PC-9 (cell line): ENCODE measurements at regions not wholly inside any gene's neighbourhood (a gene's known extent, or its start where the extent isn't known, plus 50 kb on each side); places are given as distances from the start of the nearest gene placed in this dataset.

Experiments
- BruUV-seq: library from RNA; stranded (reverse); fragments of 400-500 nt; replicated peaks from 2 replicates; lab custom pipeline; 2021; lab: Mats Ljungman, UMichigan
- CTCF ChIA-PET: fragments of 300-600 bp; sonication (Branson Sonifier 250); formaldehyde crosslinking; loops from one replicate; lab custom pipeline; 2022; ENCODE audit warnings: antibody characterized with exemption; lab: Charles Lee
- POLR2A ChIA-PET: fragments of 300-600 bp; sonication (Branson Sonifier 250); formaldehyde crosslinking; loops from one replicate; lab custom pipeline; 2022; ENCODE audit warnings: antibody characterized with exemption; ENCODE audit not compliant: unreplicated experiment; lab: Charles Lee
- DNase-seq, 2 experiments: peaks; one replicate each; pipeline versions ENCODE4 v3.0.0 to v3.0.0-alpha.2; 2015 to 2022; ENCODE audit warnings: mixed read lengths in 1 of 2
- H2AFZ ChIP-seq: fragments of 200-600 bp; sonication (generic); 2 replicates; pipeline ENCODE4 v1.8.1; 2017; ENCODE audit warnings: antibody characterized with exemption
- H3F3A ChIP-seq: fragments of 200-600 bp; sonication (generic); 2 replicates; pipeline ENCODE4 v1.8.1; 2017; ENCODE audit warnings: antibody characterized with exemption, mild to moderate bottlenecking, low read depth; ENCODE audit not compliant: insufficient read depth
- H3K27ac ChIP-seq: fragments of 200-600 bp; sonication (generic); 2 replicates; pipeline ENCODE4 v1.6.1; 2016; ENCODE audit warnings: mixed run types
- H3K27me3 ChIP-seq: fragments of 200-600 bp; sonication (generic); 2 replicates; pipeline ENCODE4 v1.6.1; 2016; ENCODE audit warnings: low read depth, mixed run types; ENCODE audit not compliant: insufficient read depth
- H3K36me3 ChIP-seq: fragments of 200-600 bp; sonication (generic); 2 replicates; pipeline ENCODE4 v1.6.1; 2016; ENCODE audit warnings: low read depth, mixed run types
- H3K4me1 ChIP-seq: fragments of 200-600 bp; sonication (generic); replicated peaks from 2 replicates; pipeline ENCODE4 v1.6.1; 2016; ENCODE audit warnings: mixed run types; ENCODE audit not compliant: insufficient read depth
- H3K4me2 ChIP-seq: fragments of 200-600 bp; sonication (generic); 2 replicates; pipeline ENCODE4 v1.6.1; 2017; ENCODE audit warnings: mixed run types
- H3K4me3 ChIP-seq: fragments of 200-600 bp; sonication (generic); 2 replicates; pipeline ENCODE4 v1.6.1; 2016; ENCODE audit warnings: mixed run types
- H3K79me2 ChIP-seq: fragments of 200-600 bp; sonication (generic); 2 replicates; pipeline ENCODE4 v1.6.1; 2017; ENCODE audit warnings: low read depth, mixed run types
- H3K9me2 ChIP-seq: fragments of 200-600 bp; sonication (generic); 2 replicates; pipeline ENCODE4 v1.8.1; 2017; ENCODE audit warnings: mild to moderate bottlenecking; ENCODE audit not compliant: insufficient read depth
- H3K9me3 ChIP-seq: fragments of 200-600 bp; sonication (generic); 2 replicates; pipeline ENCODE4 v1.8.1; 2016; ENCODE audit warnings: low read depth; ENCODE audit not compliant: insufficient read depth
- H4K20me1 ChIP-seq: fragments of 200-600 bp; sonication (generic); 2 replicates; pipeline ENCODE4 v1.8.1; 2017; ENCODE audit not compliant: insufficient read depth
- CTCF ChIP-seq: fragments of 200-600 bp; sonication (generic); conservative IDR thresholded peaks from 2 replicates; pipeline ENCODE4 v1.6.1; 2017; ENCODE audit warnings: mixed run types, antibody characterized with exemption, mild to moderate bottlenecking, moderate library complexity
- EZH2 ChIP-seq: fragments of 200-600 bp; sonication (generic); IDR thresholded peaks from 2 replicates; pipeline ENCODE4 v1.8.0; 2017; ENCODE audit warnings: antibody characterized with exemption, low read depth
- intact Hi-C: fragments of 100-400 bp; cut with micrococcal nuclease; formaldehyde crosslinking; loops from one replicate; pipeline ENCODE4 v1.10.0; 2022; ENCODE audit not compliant: unreplicated experiment

- Histone ChIP-seq H3K27me3 (no peaks in the 10 kb centered on the region), H4K20me1 (no peaks in the 10 kb centered on the region), H2AFZ (no peak overlapping the region), H3K27ac (no peak overlapping the region), H3K79me2 (no peaks in the 10 kb centered on the region), H3K9me2 (no peaks in the 10 kb centered on the region), H3K4me1 (peaks cover 17% of the 10 kb centered on the region), H3K9me3 (no peaks in the 10 kb centered on the region), H3K36me3 (no peaks in the 10 kb centered on the region), H3F3A (peaks cover 13% of the 10 kb centered on the region; the same call in 1 of the 2 replicates), H3K4me3 (no peak overlapping the region), H3K4me2 (no peak overlapping the region)
- intact Hi-C loops, result no loop called here
- TF ChIP-seq CTCF (no peak), EZH2 (no peak)
- ChIA-PET CTCF (no interaction called here), POLR2A (no interaction called here)
- BruUV-seq, result no TSS peak
- no peak for DNase-seq
Observed at GRCh38 chr4:78660559-78660958, 109.0 kb downstream of the ANXA3 start.

GRCh38 chr4:78661086-78661690, 109.6 kb downstream of the ANXA3 start:
- Histone ChIP-seq H3K79me2 (no peaks in the 10 kb centered on the region), H3F3A (peaks cover 13% of the 10 kb centered on the region; the same call in 1 of the 2 replicates), H3K27ac (peak overlapping the region; percentile 67), H2AFZ (no peak overlapping the region), H3K4me2 (peak overlapping the region; percentile 69), H3K9me3 (no peaks in the 10 kb centered on the region), H4K20me1 (no peaks in the 10 kb centered on the region), H3K36me3 (no peaks in the 10 kb centered on the region), H3K9me2 (no peaks in the 10 kb centered on the region), H3K4me1 (peaks cover 17% of the 10 kb centered on the region), H3K4me3 (no peak overlapping the region), H3K27me3 (no peaks in the 10 kb centered on the region)
- intact Hi-C loops, result no loop called here
- no peak for DNase-seq
- POLR2A ChIA-PET, result interaction anchor here (0.7 kb wide), 1 partner anchor 110 kb away, joined by 5 read pairs; no protein-coding TSS in a partner anchor
- BruUV-seq, result no TSS peak
- CTCF ChIA-PET, result no interaction called here
- TF ChIP-seq CTCF (no peak), EZH2 (no peak)

- Histone ChIP-seq H3K9me2 (no peaks in the 10 kb centered on the region), H3K79me2 (no peaks in the 10 kb centered on the region), H3K9me3 (no peaks in the 10 kb centered on the region), H3K4me1 (peaks cover 17% of the 10 kb centered on the region), H3K4me2 (peak overlapping the region; percentile 69), H3K27ac (peak overlapping the region; percentile 67), H3K4me3 (no peak overlapping the region), H2AFZ (peak overlapping the region; percentile 66), H3F3A (peaks cover 13% of the 10 kb centered on the region; the same call in 1 of the 2 replicates), H3K27me3 (no peaks in the 10 kb centered on the region), H4K20me1 (no peaks in the 10 kb centered on the region), H3K36me3 (no peaks in the 10 kb centered on the region)
- no peak for TF ChIP-seq EZH2
- no peak for TF ChIP-seq CTCF
- no TSS peak for BruUV-seq
- intact Hi-C loops, result no loop called here
- ChIA-PET POLR2A (interaction anchor here (0.7 kb wide), 1 partner anchor 109 kb away, joined by 5 read pairs; no protein-coding TSS in a partner anchor), CTCF (interaction anchor here (0.7 kb wide), 1 partner anchor 202 kb away, joined by 4 read pairs; no protein-coding TSS in a partner anchor)
- peak in 1 of 2 experiments; percentile 50 for DNase-seq
Observed at GRCh38 chr4:78661921-78662521, 110.5 kb downstream of the ANXA3 start.
